PC-9 (cell line): ENCODE measurements at regions not wholly inside any gene's neighbourhood (a gene's known extent, or its start where the extent isn't known, plus 50 kb on each side); places are given as distances from the start of the nearest gene placed in this dataset.
"Not testable (repeated sequence)": the region's sequence is repeated elsewhere in the genome, so short reads cannot be mapped to it uniquely, and the experiment has no call there.

ENCODE experiments used
- BruUV-seq: library from RNA; stranded (reverse); fragments of 400-500 nt; replicated peaks from 2 replicates; lab custom pipeline; 2021; lab: Mats Ljungman, UMichigan
- CTCF ChIA-PET: fragments of 300-600 bp; sonication (Branson Sonifier 250); formaldehyde crosslinking; loops from one replicate; lab custom pipeline; 2022; ENCODE audit warnings: antibody characterized with exemption; lab: Charles Lee
- POLR2A ChIA-PET: fragments of 300-600 bp; sonication (Branson Sonifier 250); formaldehyde crosslinking; loops from one replicate; lab custom pipeline; 2022; ENCODE audit warnings: antibody characterized with exemption; ENCODE audit not compliant: unreplicated experiment; lab: Charles Lee
- DNase-seq, 2 experiments: peaks; one replicate each; pipeline versions ENCODE4 v3.0.0 to v3.0.0-alpha.2; 2015 to 2022; ENCODE audit warnings: mixed read lengths in 1 of 2
- H2AFZ ChIP-seq: fragments of 200-600 bp; sonication (generic); 2 replicates; pipeline ENCODE4 v1.8.1; 2017; ENCODE audit warnings: antibody characterized with exemption
- H3F3A ChIP-seq: fragments of 200-600 bp; sonication (generic); 2 replicates; pipeline ENCODE4 v1.8.1; 2017; ENCODE audit warnings: antibody characterized with exemption, mild to moderate bottlenecking, low read depth; ENCODE audit not compliant: insufficient read depth
- H3K27ac ChIP-seq: fragments of 200-600 bp; sonication (generic); 2 replicates; pipeline ENCODE4 v1.6.1; 2016; ENCODE audit warnings: mixed run types
- H3K27me3 ChIP-seq: fragments of 200-600 bp; sonication (generic); 2 replicates; pipeline ENCODE4 v1.6.1; 2016; ENCODE audit warnings: low read depth, mixed run types; ENCODE audit not compliant: insufficient read depth
- H3K36me3 ChIP-seq: fragments of 200-600 bp; sonication (generic); 2 replicates; pipeline ENCODE4 v1.6.1; 2016; ENCODE audit warnings: low read depth, mixed run types
- H3K4me1 ChIP-seq: fragments of 200-600 bp; sonication (generic); replicated peaks from 2 replicates; pipeline ENCODE4 v1.6.1; 2016; ENCODE audit warnings: mixed run types; ENCODE audit not compliant: insufficient read depth
- H3K4me2 ChIP-seq: fragments of 200-600 bp; sonication (generic); 2 replicates; pipeline ENCODE4 v1.6.1; 2017; ENCODE audit warnings: mixed run types
- H3K4me3 ChIP-seq: fragments of 200-600 bp; sonication (generic); 2 replicates; pipeline ENCODE4 v1.6.1; 2016; ENCODE audit warnings: mixed run types
- H3K79me2 ChIP-seq: fragments of 200-600 bp; sonication (generic); 2 replicates; pipeline ENCODE4 v1.6.1; 2017; ENCODE audit warnings: low read depth, mixed run types
- H3K9me2 ChIP-seq: fragments of 200-600 bp; sonication (generic); 2 replicates; pipeline ENCODE4 v1.8.1; 2017; ENCODE audit warnings: mild to moderate bottlenecking; ENCODE audit not compliant: insufficient read depth
- H3K9me3 ChIP-seq: fragments of 200-600 bp; sonication (generic); 2 replicates; pipeline ENCODE4 v1.8.1; 2016; ENCODE audit warnings: low read depth; ENCODE audit not compliant: insufficient read depth
- H4K20me1 ChIP-seq: fragments of 200-600 bp; sonication (generic); 2 replicates; pipeline ENCODE4 v1.8.1; 2017; ENCODE audit not compliant: insufficient read depth
- CTCF ChIP-seq: fragments of 200-600 bp; sonication (generic); conservative IDR thresholded peaks from 2 replicates; pipeline ENCODE4 v1.6.1; 2017; ENCODE audit warnings: mixed run types, antibody characterized with exemption, mild to moderate bottlenecking, moderate library complexity
- EZH2 ChIP-seq: fragments of 200-600 bp; sonication (generic); IDR thresholded peaks from 2 replicates; pipeline ENCODE4 v1.8.0; 2017; ENCODE audit warnings: antibody characterized with exemption, low read depth
- intact Hi-C: fragments of 100-400 bp; cut with micrococcal nuclease; formaldehyde crosslinking; loops from one replicate; pipeline ENCODE4 v1.10.0; 2022; ENCODE audit not compliant: unreplicated experiment

- Histone ChIP-seq H4K20me1 (0 out of 2 replicates have a peak, but pooled peaks cover 3% of the 10 kb centered on the region), H3K4me1 (no peaks in the 10 kb centered on the region), H3K4me2 (no peak overlapping the region), H2AFZ (no peak overlapping the region), H3K4me3 (no peak overlapping the region), H3K36me3 (no peaks in the 10 kb centered on the region), H3K79me2 (no peaks in the 10 kb centered on the region), H3K27me3 (peaks cover 92% of the 10 kb centered on the region), H3K27ac (no peak overlapping the region), H3K9me3 (no peaks in the 10 kb centered on the region), H3F3A (no peaks in the 10 kb centered on the region), H3K9me2 (no peaks in the 10 kb centered on the region)
- no peak for DNase-seq
- no TSS peak for BruUV-seq
- intact Hi-C loops: no loop called here
- ChIA-PET CTCF (no interaction called here), POLR2A (no interaction called here)
- TF ChIP-seq EZH2 (no peak), CTCF (no peak)
Observed at GRCh38 chr2:126982935-126983334, 84.2 kb downstream of the TEX51 start.

- peaks cover 86% of the 10 kb centered on the region for H3K27me3 ChIP-seq
- no peak overlapping the region for H3K27ac ChIP-seq
- H3K9me2 ChIP-seq: no peaks in the 10 kb centered on the region
- POLR2A ChIA-PET: no interaction called here
- no TSS peak for BruUV-seq
- H2AFZ ChIP-seq: no peak overlapping the region
- CTCF ChIA-PET: no interaction called here
- no peaks in the 10 kb centered on the region for H3K36me3 ChIP-seq
- H3F3A ChIP-seq: no peaks in the 10 kb centered on the region
- TF ChIP-seq EZH2 (no peak), CTCF (no peak)
- H3K4me2 ChIP-seq: no peak overlapping the region
- H4K20me1 ChIP-seq: 0 out of 2 replicates have a peak, but pooled peaks cover 3% of the 10 kb centered on the region
- no peak for DNase-seq
- intact Hi-C loops: no loop called here
- H3K4me1 ChIP-seq: no peaks in the 10 kb centered on the region
- H3K79me2 ChIP-seq: no peaks in the 10 kb centered on the region
- H3K4me3 ChIP-seq: no peak overlapping the region
- no peaks in the 10 kb centered on the region for H3K9me3 ChIP-seq
Observed at GRCh38 chr2:126986631-126987187, 88.0 kb downstream of the TEX51 start.

- Histone ChIP-seq H4K20me1 (0 out of 2 replicates have a peak, but pooled peaks cover 3% of the 10 kb centered on the region), H3F3A (no peaks in the 10 kb centered on the region), H3K27me3 (peaks cover 80% of the 10 kb centered on the region), H3K9me3 (no peaks in the 10 kb centered on the region), H3K4me1 (no peaks in the 10 kb centered on the region), H3K4me2 (no peak overlapping the region), H3K27ac (no peak overlapping the region), H3K9me2 (no peaks in the 10 kb centered on the region), H3K4me3 (no peak overlapping the region), H3K79me2 (no peaks in the 10 kb centered on the region), H3K36me3 (no peaks in the 10 kb centered on the region), H2AFZ (no peak overlapping the region)
- DNase-seq: no peak
- no TSS peak for BruUV-seq
- intact Hi-C loops: no loop called here
- ChIA-PET POLR2A (no interaction called here), CTCF (no interaction called here)
- no peak for TF ChIP-seq CTCF
- no peak for TF ChIP-seq EZH2
Observed at GRCh38 chr2:126988482-126988881, 89.8 kb downstream of the TEX51 start.

- H3K4me1 ChIP-seq, H3K4me2 ChIP-seq, CTCF ChIA-PET, H3K4me3 ChIP-seq, POLR2A ChIA-PET, H3K9me2 ChIP-seq, H3K27ac ChIP-seq, H4K20me1 ChIP-seq, H3F3A ChIP-seq, H3K79me2 ChIP-seq, DNase-seq, H3K36me3 ChIP-seq, H3K9me3 ChIP-seq, intact Hi-C loops, H2AFZ ChIP-seq, BruUV-seq: not testable (repeated sequence)
- H3K27me3 ChIP-seq: peaks cover 74% of the 10 kb centered on the region
Observed at GRCh38 chr2:126989064-126989463, 90.4 kb downstream of the TEX51 start.
